DOHH2 (cell line): ENCODE measurements at regions not wholly inside any gene's neighbourhood (a gene's known extent, or its start where the extent isn't known, plus 50 kb on each side); places are given as distances from the start of the nearest gene placed in this dataset.

ENCODE experiments used
- H3F3A ChIP-seq: fragments of 200-600 bp; sonication (generic), shearing (Covaris generic); 2 replicates; pipeline ENCODE4 v1.6.0; 2016; ENCODE audit warnings: antibody characterized with exemption, mild to moderate bottlenecking; ENCODE audit not compliant: control insufficient read depth, insufficient read depth
- H3K27ac ChIP-seq: fragments of 200-600 bp; sonication (generic); 2 replicates; pipeline ENCODE4 v1.5.1; 2014; ENCODE audit warnings: low read depth, mild to moderate bottlenecking, low read length, moderate library complexity
- H3K27me3 ChIP-seq: fragments of 200-600 bp; sonication (generic); 2 replicates; pipeline ENCODE4 v1.6.1; 2014; ENCODE audit warnings: mild to moderate bottlenecking, low read length, mixed read lengths; ENCODE audit not compliant: control insufficient read depth
- H3K36me3 ChIP-seq: fragments of 200-600 bp; sonication (generic); 2 replicates; pipeline ENCODE4 v1.6.1; 2014; ENCODE audit warnings: mild to moderate bottlenecking, low read length, moderate library complexity, mixed read lengths; ENCODE audit not compliant: control insufficient read depth
- H3K4me1 ChIP-seq: fragments of 200-600 bp; sonication (generic); 2 replicates; pipeline ENCODE4 v1.6.1; 2014; ENCODE audit warnings: mild to moderate bottlenecking, low read length, mixed read lengths; ENCODE audit not compliant: control insufficient read depth
- H3K4me2 ChIP-seq: fragments of 200-600 bp; sonication (generic); 2 replicates; pipeline ENCODE4 v1.6.0; 2014; ENCODE audit warnings: mild to moderate bottlenecking, low read length, moderate library complexity
- H3K4me3 ChIP-seq: fragments of 200-600 bp; sonication (generic); 2 replicates; pipeline ENCODE4 v1.5.1; 2014; ENCODE audit warnings: mild to moderate bottlenecking, low read length, mixed read lengths
- H3K79me2 ChIP-seq: fragments of 200-600 bp; sonication (generic); 2 replicates; pipeline ENCODE4 v1.6.1; 2014; ENCODE audit warnings: mild to moderate bottlenecking, low read length, mixed read lengths; ENCODE audit not compliant: control insufficient read depth
- H3K9me2 ChIP-seq: fragments of 200-600 bp; sonication (generic); replicated peaks from 2 replicates; pipeline ENCODE4 v1.6.1; 2014; ENCODE audit warnings: mild to moderate bottlenecking, low read length, mixed read lengths; ENCODE audit not compliant: control insufficient read depth
- H3K9me3 ChIP-seq: fragments of 200-600 bp; sonication (generic); 2 replicates; pipeline ENCODE4 v1.6.1; 2014; ENCODE audit warnings: antibody characterized with exemption, low read length, mixed read lengths; ENCODE audit not compliant: control insufficient read depth, insufficient read depth
- H4K20me1 ChIP-seq: fragments of 200-600 bp; sonication (generic); 2 replicates; pipeline ENCODE4 v1.6.0; 2014; ENCODE audit warnings: low read depth, mild to moderate bottlenecking, antibody characterized with exemption, low read length, moderate library complexity; ENCODE audit not compliant: control insufficient read depth, insufficient read depth
- CTCF ChIP-seq: fragments of 200-600 bp; sonication (generic); IDR thresholded peaks from one replicate; pipeline ENCODE4 v1.5.1; 2014; ENCODE audit warnings: antibody characterized with exemption, mild to moderate bottlenecking, low read depth, low read length; ENCODE audit not compliant: poor library complexity, severe bottlenecking
- EZH2phosphoT487 ChIP-seq: fragments of 200-600 bp; sonication (generic); IDR thresholded peaks from 2 replicates; pipeline ENCODE4 v1.6.1; 2017; ENCODE audit warnings: borderline replicate concordance, mild to moderate bottlenecking, antibody characterized with exemption, low read length, moderate library complexity, mixed read lengths

GRCh38 chr20:11045412-11046175 lies 371.8 kb upstream of the JAG1 start:
- H3K4me3 ChIP-seq = no peak overlapping the region
- no peaks in the 10 kb centered on the region for H3K4me1 ChIP-seq
- H3K9me3 ChIP-seq = no peaks in the 10 kb centered on the region
- H3K4me2 ChIP-seq = no peak overlapping the region
- H3K27me3 ChIP-seq = no peaks in the 10 kb centered on the region
- no peaks in the 10 kb centered on the region for H3K36me3 ChIP-seq
- H3K27ac ChIP-seq = no peak overlapping the region
- H3K79me2 ChIP-seq = no peaks in the 10 kb centered on the region
- TF ChIP-seq EZH2phosphoT487 = no peak
- no peak for TF ChIP-seq CTCF
- no peaks in the 10 kb centered on the region for H4K20me1 ChIP-seq
- no peaks in the 10 kb centered on the region for H3K9me2 ChIP-seq
- no peaks in the 10 kb centered on the region for H3F3A ChIP-seq

GRCh38 chr20:11047559-11047958 lies 373.8 kb upstream of the JAG1 start:
- Histone ChIP-seq H3F3A (no peaks in the 10 kb centered on the region), H3K4me3 (no peak overlapping the region), H4K20me1 (no peaks in the 10 kb centered on the region), H3K4me2 (no peak overlapping the region), H3K36me3 (no peaks in the 10 kb centered on the region), H3K27me3 (no peaks in the 10 kb centered on the region), H3K79me2 (no peaks in the 10 kb centered on the region), H3K4me1 (no peaks in the 10 kb centered on the region), H3K9me3 (no peaks in the 10 kb centered on the region), H3K27ac (no peak overlapping the region), H3K9me2 (no peaks in the 10 kb centered on the region)
- TF ChIP-seq EZH2phosphoT487 (no peak), CTCF (no peak)

- no peaks in the 10 kb centered on the region for H4K20me1 ChIP-seq
- no peaks in the 10 kb centered on the region for H3K79me2 ChIP-seq
- H3K27me3 ChIP-seq = no peaks in the 10 kb centered on the region
- H3K9me3 ChIP-seq = no peaks in the 10 kb centered on the region
- no peaks in the 10 kb centered on the region for H3K36me3 ChIP-seq
- H3K4me1 ChIP-seq = no peaks in the 10 kb centered on the region
- TF ChIP-seq EZH2phosphoT487 = no peak
- no peak for TF ChIP-seq CTCF
- no peak overlapping the region for H3K27ac ChIP-seq
- H3K9me2 ChIP-seq = no peaks in the 10 kb centered on the region
- no peak overlapping the region for H3K4me2 ChIP-seq
- H3F3A ChIP-seq = no peaks in the 10 kb centered on the region
- H3K4me3 ChIP-seq = no peak overlapping the region
Measured at GRCh38 chr20:11048739-11049138, 374.9 kb upstream of the JAG1 start.
